Mesothelial cell of epicardium (in vitro differentiated cells): ENCODE measurements at regions not wholly inside any gene's neighbourhood (a gene's known extent, or its start where the extent isn't known, plus 50 kb on each side); places are given as distances from the start of the nearest gene placed in this dataset.

Experiments
- DNase-seq, 2 experiments: peaks; one replicate each; pipeline ENCODE4 v3.0.0; 2021; ENCODE audit warnings: low spot score in 2 of 2; ENCODE audit not compliant: unreplicated experiment in 2 of 2
- H3K27ac Mint-ChIP-seq: 2 replicates; pipeline ENCODE4 v1.8.0; 2021; ENCODE audit warnings: mixed read lengths
- H3K27me3 Mint-ChIP-seq: 2 replicates; pipeline ENCODE4 v1.8.0; 2021; ENCODE audit warnings: low read depth, mixed read lengths
- H3K36me3 Mint-ChIP-seq: 2 replicates; pipeline ENCODE4 v1.8.0; 2021; ENCODE audit warnings: mixed read lengths
- H3K4me1 Mint-ChIP-seq: 2 replicates; pipeline ENCODE4 v1.8.0; 2021; ENCODE audit warnings: mixed read lengths
- H3K4me3 Mint-ChIP-seq: 2 replicates; pipeline ENCODE4 v1.8.0; 2021; ENCODE audit warnings: mild to moderate bottlenecking, moderate library complexity, mixed read lengths
- H3K9me3 Mint-ChIP-seq: 2 replicates; pipeline ENCODE4 v1.8.0; 2021; ENCODE audit warnings: mixed read lengths
- TF ChIP-seq, protein P1 (sequence below): fragments of 200-600 bp; sonication (generic); IDR thresholded peaks from one replicate; pipeline ENCODE4 v1.5.0; 2021; ENCODE audit warnings: antibody characterized with exemption; ENCODE audit not compliant: unreplicated experiment

- TF ChIP-seq, protein P1, sequence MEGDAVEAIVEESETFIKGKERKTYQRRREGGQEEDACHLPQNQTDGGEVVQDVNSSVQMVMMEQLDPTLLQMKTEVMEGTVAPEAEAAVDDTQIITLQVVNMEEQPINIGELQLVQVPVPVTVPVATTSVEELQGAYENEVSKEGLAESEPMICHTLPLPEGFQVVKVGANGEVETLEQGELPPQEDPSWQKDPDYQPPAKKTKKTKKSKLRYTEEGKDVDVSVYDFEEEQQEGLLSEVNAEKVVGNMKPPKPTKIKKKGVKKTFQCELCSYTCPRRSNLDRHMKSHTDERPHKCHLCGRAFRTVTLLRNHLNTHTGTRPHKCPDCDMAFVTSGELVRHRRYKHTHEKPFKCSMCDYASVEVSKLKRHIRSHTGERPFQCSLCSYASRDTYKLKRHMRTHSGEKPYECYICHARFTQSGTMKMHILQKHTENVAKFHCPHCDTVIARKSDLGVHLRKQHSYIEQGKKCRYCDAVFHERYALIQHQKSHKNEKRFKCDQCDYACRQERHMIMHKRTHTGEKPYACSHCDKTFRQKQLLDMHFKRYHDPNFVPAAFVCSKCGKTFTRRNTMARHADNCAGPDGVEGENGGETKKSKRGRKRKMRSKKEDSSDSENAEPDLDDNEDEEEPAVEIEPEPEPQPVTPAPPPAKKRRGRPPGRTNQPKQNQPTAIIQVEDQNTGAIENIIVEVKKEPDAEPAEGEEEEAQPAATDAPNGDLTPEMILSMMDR, result no peak
- DNase-seq, result no peak
- no peaks in the 10 kb centered on the region for H3K27me3 Mint-ChIP-seq
- H3K4me3 Mint-ChIP-seq, result no peak overlapping the region
- no peaks in the 10 kb centered on the region for H3K36me3 Mint-ChIP-seq
- no peaks in the 10 kb centered on the region for H3K9me3 Mint-ChIP-seq
- peaks cover 35% of the 10 kb centered on the region for H3K4me1 Mint-ChIP-seq
- peak overlapping the region; percentile 83 for H3K27ac Mint-ChIP-seq
Observed at GRCh38 chr13:60754211-60755090, 357.4 kb downstream of the TDRD3 start.

- Mint-ChIP-seq H3K27me3 (no peaks in the 10 kb centered on the region), H3K27ac (peak overlapping the region; percentile 37)
Observed at GRCh38 chr13:60753641-60754040, 356.6 kb downstream of the TDRD3 start.

GRCh38 chr13:60745343-60745742 is 348.3 kb downstream of the TDRD3 start:
- Mint-ChIP-seq H3K36me3 (no peaks in the 10 kb centered on the region), H3K4me1 (no peaks in the 10 kb centered on the region), H3K4me3 (no peak overlapping the region), H3K27me3 (no peaks in the 10 kb centered on the region), H3K27ac (no peak overlapping the region), H3K9me3 (peaks cover 18% of the 10 kb centered on the region)
- TF ChIP-seq, protein P1, result no peak
- no peak for DNase-seq

More at GRCh38 chr13:60753641-60754040, 356.6 kb downstream of the TDRD3 start:
- DNase-seq, result no peak
- peaks cover 34% of the 10 kb centered on the region for H3K4me1 Mint-ChIP-seq
- no peaks in the 10 kb centered on the region for H3K9me3 Mint-ChIP-seq
- no peaks in the 10 kb centered on the region for H3K36me3 Mint-ChIP-seq
- TF ChIP-seq, protein P1, result no peak
- H3K4me3 Mint-ChIP-seq, result no peak overlapping the region

DNA sequence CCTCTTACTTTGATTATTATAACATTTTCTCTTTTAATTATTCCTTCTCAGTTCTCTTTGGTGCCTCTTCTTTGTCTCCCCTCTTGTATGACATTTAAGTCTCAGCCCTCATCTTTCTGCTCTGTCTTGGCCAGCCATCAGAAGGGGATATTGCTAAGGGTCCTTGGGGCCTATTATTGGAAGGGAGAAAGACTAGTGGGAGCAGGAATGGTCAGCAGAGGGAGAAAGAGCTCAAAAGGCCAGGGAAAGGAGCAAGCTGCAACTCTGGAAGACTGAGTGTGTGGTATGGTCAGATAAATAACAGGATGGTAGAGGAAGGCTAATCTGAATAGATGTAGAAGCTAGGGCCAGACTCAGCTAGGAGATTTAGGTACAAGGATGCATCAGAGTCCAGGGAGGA is 336.9 kb downstream of the TDRD3 start:
- DNase-seq, result no peak
- no peaks in the 10 kb centered on the region for H3K4me1 Mint-ChIP-seq
- no peak overlapping the region for H3K27ac Mint-ChIP-seq
- no peaks in the 10 kb centered on the region for H3K9me3 Mint-ChIP-seq
- H3K27me3 Mint-ChIP-seq, result no peaks in the 10 kb centered on the region
- no peaks in the 10 kb centered on the region for H3K36me3 Mint-ChIP-seq
- no peak overlapping the region for H3K4me3 Mint-ChIP-seq
- TF ChIP-seq, protein P1, result no peak

DNA sequence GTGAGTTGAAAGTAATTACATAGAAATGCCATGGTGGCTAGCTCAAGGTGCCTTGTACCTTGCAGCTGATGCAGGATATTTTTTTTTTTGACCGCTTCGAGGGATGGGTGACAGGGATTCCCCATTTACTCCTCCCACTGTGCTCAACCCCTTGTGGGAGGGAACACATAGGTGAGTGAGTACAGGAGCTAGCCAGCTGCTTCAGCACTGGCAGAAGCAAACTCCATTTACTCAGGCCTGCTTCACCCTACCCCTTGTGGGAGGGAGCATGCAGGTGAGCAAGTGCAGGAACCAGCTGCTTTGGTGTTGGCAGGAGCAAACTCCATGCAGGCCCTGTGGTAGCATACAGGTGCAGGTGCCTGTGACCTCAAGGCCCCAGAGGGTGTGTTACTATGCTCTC is 330.1 kb downstream of the TDRD3 start:
- Mint-ChIP-seq H3K36me3 (no peaks in the 10 kb centered on the region), H3K4me1 (no peaks in the 10 kb centered on the region), H3K9me3 (no peaks in the 10 kb centered on the region), H3K27ac (no peak overlapping the region), H3K27me3 (no peaks in the 10 kb centered on the region), H3K4me3 (no peak overlapping the region)
- no peak for DNase-seq
- TF ChIP-seq, protein P1, result no peak
